ENCODE measurements at regions not wholly inside any gene's neighbourhood (a gene's known extent, or its start where the extent isn't known, plus 50 kb on each side); places are given as distances from the start of the nearest gene placed in this dataset.
"Not testable (repeated sequence)": the region's sequence is repeated elsewhere in the genome, so short reads cannot be mapped to it uniquely, and the experiment has no call there.

DNA sequence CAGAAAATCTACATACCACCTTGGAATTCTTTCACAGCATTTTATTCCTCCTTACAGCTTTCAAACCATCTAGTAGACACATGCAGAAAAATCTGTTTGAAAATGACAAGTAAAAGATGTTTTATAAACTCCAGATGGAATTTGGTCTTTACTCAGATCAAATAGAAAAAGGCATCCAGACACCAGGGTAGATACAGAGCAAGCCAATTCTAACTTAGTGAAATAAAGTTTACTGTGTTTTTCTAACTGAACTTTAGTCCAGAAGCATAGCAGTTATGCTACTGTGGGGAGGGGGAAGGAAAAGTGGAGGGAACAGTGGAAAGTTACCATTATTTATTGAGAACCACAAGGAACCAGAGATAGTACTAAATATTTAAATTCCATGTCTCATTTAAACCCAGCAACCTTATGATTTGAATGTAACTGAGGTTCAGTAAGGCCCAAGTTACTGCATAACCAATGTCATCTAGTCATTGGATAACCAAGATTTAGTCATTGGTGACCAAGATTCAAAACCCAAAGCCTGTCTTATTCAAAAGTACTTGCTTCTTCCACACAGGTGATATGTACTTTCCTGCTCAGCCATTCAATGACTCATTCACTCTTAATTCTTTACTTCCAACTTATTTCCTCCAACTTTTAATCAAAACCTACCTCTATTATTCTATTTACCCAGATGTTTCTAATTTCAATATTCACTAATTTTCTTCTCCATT, 57.7 kb downstream of the RAD51AP2 start:
- TF ChIP-seq POLR2A (IDR thresholded peaks at IDR 0.05), result no peak
- TF ChIP-seq, protein P1, sequence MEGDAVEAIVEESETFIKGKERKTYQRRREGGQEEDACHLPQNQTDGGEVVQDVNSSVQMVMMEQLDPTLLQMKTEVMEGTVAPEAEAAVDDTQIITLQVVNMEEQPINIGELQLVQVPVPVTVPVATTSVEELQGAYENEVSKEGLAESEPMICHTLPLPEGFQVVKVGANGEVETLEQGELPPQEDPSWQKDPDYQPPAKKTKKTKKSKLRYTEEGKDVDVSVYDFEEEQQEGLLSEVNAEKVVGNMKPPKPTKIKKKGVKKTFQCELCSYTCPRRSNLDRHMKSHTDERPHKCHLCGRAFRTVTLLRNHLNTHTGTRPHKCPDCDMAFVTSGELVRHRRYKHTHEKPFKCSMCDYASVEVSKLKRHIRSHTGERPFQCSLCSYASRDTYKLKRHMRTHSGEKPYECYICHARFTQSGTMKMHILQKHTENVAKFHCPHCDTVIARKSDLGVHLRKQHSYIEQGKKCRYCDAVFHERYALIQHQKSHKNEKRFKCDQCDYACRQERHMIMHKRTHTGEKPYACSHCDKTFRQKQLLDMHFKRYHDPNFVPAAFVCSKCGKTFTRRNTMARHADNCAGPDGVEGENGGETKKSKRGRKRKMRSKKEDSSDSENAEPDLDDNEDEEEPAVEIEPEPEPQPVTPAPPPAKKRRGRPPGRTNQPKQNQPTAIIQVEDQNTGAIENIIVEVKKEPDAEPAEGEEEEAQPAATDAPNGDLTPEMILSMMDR (IDR thresholded peaks at IDR 0.05), result no peak
- H3K4me1 ChIP-seq, result no peaks in the 10 kb centered on the region
- intact Hi-C loops (cut with DNase I), result no loop called here
- H3K27ac ChIP-seq, result no peak overlapping the region
- no peaks in the 10 kb centered on the region for H3K9me3 ChIP-seq
- DNase-seq, result no peak
- H3K36me3 ChIP-seq, result no peaks in the 10 kb centered on the region
- no peaks in the 10 kb centered on the region for H3K27me3 ChIP-seq
- H3K4me3 ChIP-seq, result no peak overlapping the region

DNA sequence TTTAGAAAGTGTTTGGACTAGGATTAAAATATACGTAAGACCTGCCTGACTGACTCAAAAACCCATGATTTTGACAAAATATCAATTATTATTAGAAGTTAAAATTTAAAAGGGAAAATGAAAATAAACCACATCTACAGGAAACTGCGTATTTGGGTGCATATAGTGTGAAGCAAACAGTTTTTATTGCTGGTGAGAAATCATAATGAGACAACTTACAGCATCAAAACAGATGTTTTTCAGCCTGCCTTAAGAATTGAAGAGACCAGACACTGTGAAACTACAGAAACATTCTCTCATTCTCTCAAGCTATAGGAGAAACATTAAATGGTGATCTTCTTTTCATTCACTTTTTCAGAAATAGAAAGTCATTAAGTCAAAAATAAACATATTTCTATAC, 62.9 kb downstream of the RAD51AP2 start:
- intact Hi-C loops (cut with DNase I), result no loop called here
- WGBS, 2 donors, result 54 to 89% methylated on average over 2 of the region's 2 CpGs
- no peaks in the 10 kb centered on the region for H3K27me3 ChIP-seq
- H3K4me1 ChIP-seq, result no peaks in the 10 kb centered on the region
- no peak overlapping the region for H3K4me3 ChIP-seq
- no peak overlapping the region for H3K27ac ChIP-seq
- TF ChIP-seq POLR2A (IDR thresholded peaks at IDR 0.05), result no peak
- no peak for DNase-seq
- no peaks in the 10 kb centered on the region for H3K9me3 ChIP-seq
- no peaks in the 10 kb centered on the region for H3K36me3 ChIP-seq

DNA sequence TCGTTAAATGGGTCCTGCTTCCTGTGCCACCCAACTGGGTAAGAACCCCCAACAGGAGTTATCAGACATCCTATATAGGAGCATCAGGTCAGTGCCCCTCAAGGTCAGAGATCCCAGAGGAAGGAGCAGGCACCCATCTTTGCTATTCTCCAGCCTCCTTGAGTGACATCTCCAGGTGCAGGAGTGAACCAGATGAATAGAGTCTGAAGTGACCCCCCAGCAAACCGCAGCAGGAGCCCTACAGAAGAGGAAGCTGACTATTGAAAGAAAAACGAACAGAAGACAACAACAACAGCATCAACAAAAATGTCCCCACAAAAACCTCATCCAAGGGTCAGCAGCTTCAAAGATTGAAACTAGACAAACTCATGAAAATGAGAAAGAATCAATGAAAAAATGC, 72.0 kb downstream of the RAD51AP2 start:
- H3K9me3 ChIP-seq; H3K4me3 ChIP-seq; H3K36me3 ChIP-seq; DNase-seq; intact Hi-C loops (cut with DNase I); H3K27me3 ChIP-seq; H3K27ac ChIP-seq: not testable (repeated sequence)
- H3K4me1 ChIP-seq, result peaks cover 0 to 13% (median 0%) of the 10 kb centered on the region in 3 donors
- WGBS, 2 donors, result 68 to 95% methylated on average over 2 to 3 of the region's 3 CpGs

DNA sequence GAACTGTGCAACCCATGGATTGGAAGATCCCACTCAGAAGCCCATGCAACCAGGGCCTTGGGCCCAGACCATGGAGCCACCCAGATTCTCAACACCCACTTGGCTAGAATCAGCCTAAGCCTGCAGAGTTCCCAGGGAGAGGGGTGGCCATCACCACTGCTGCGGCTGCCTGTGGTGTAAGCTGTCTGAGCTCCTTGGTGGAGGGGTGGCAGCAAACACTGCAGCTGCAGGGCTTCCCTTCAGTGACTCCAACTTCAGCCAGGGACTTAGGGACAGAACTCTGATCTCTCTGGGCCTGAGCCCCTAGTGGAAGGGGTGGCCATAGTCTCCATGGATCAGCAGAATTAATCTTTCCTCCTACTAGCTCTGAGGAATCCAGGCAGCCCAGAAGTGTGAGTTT, 72.5 kb downstream of the RAD51AP2 start:
- TF ChIP-seq POLR2A (IDR thresholded peaks at IDR 0.05), result no peak
- TF ChIP-seq, protein P1 (IDR thresholded peaks at IDR 0.05), result no peak
- H3K4me1 ChIP-seq, result peaks cover 0 to 17% (median 0%) of the 10 kb centered on the region in 3 donors
- WGBS, 2 donors, result 80% methylated on average over 1 of the region's 1 CpG; no CpG with 5 or more reads in 1 of the 2 donors
- no peaks in the 10 kb centered on the region for H3K36me3 ChIP-seq
- H3K4me3 ChIP-seq, result no peak overlapping the region
- no peaks in the 10 kb centered on the region for H3K9me3 ChIP-seq
- H3K27me3 ChIP-seq, result no peaks in the 10 kb centered on the region
- no peak overlapping the region for H3K27ac ChIP-seq
- no peak for DNase-seq
- intact Hi-C loops (cut with DNase I), result no loop called here

DNA sequence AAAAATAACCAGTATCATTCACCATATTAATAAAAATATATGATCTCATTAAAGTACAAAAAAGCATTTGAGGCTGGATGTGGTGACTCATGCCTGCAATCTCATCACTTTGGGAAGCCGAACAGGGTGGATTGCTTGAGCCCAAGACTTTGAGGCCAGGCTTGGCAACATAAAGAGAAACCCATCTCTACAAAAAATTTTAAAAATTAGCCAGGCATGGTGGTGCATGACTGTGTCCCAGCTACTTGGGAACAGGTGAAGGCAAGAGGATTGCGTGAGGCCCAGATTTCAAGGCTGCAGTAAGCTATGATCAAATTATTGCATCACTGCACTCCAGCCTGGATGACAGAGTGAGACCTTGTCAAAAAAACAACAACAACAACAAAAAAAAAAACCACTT, 75.9 kb downstream of the RAD51AP2 start:
- Histone ChIP-seq H3K36me3 (no peaks in the 10 kb centered on the region), H3K4me3 (peak overlapping the region in 1 of 4 donors; percentile 59), H3K9me3 (no peaks in the 10 kb centered on the region), H3K27me3 (no peaks in the 10 kb centered on the region), H3K27ac (no peak overlapping the region), H3K4me1 (peaks cover 0 to 20% (median 0%) of the 10 kb centered on the region in 3 donors)
- 33 to 48% methylated on average over 2 of the region's 2 CpGs for WGBS, 2 donors
- DNase-seq, result no peak
- no peak for TF ChIP-seq POLR2A (IDR thresholded peaks at IDR 0.05)
- TF ChIP-seq, protein P1 (IDR thresholded peaks at IDR 0.05), result no peak
- intact Hi-C loops (cut with DNase I), result no loop called here

DNA sequence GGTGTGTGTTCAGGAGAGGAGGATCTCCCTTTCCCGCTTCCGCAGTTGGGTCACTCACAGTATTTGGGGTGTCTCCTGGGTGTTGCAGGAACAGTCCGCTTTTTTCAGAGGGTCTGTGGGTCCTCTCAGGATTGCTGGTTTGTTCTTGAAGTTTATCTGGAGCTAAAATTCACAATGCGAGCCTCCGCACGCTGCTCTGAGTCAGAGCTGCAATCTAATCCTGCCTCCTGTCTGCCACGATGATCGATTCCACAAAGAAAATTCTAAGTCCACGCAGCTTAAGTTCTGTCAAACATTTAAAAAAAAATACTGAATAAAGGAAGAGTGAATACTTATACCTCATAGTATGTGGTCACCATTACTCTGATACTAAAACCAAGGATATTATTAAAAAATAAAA, 76.5 kb downstream of the RAD51AP2 start:
- Histone ChIP-seq H3K36me3 (no peaks in the 10 kb centered on the region), H3K4me1 (peaks cover 0 to 20% (median 0%) of the 10 kb centered on the region in 3 donors), H3K4me3 (peak overlapping the region; percentile 26 to 59 (median 36)), H3K9me3 (no peaks in the 10 kb centered on the region), H3K27me3 (no peaks in the 10 kb centered on the region), H3K27ac (peak overlapping the region; percentile 71 to 84 (median 82))
- TF ChIP-seq, protein P1 (IDR thresholded peaks at IDR 0.05), result no peak
- no peak for TF ChIP-seq POLR2A (IDR thresholded peaks at IDR 0.05)
- intact Hi-C loops (cut with DNase I), result no loop called here
- WGBS, 2 donors, result 25 to 48% methylated on average over 9 of the region's 9 CpGs
- no peak for DNase-seq

All from esophagus squamous epithelium (tissue), 5 donors.